ENCODE measurements at regions not wholly inside any gene's neighbourhood (a gene's known extent, or its start where the extent isn't known, plus 50 kb on each side); places are given as distances from the start of the nearest gene placed in this dataset.
A peak's percentile ranks its signal among the peaks of the same experiment; 100 is the strongest.

- no TSS peak for BruUV-seq (replicated peaks)
- SMC1A ChIA-PET (ENCODE audit: uncharacterized antibody, unreplicated experiment) = interaction anchor here (0.9 to 4.3 kb wide), 16 partner anchors 9 to 782 kb away, joined by 3 to 29 read pairs (median 3); no protein-coding TSS in a partner anchor
- Histone ChIP-seq H3K9ac (ENCODE audit: control insufficient read depth, insufficient read depth, low read length) (no peak overlapping the region), H4K20me1 (ENCODE audit: control insufficient read depth, insufficient read depth) (no peaks in the 10 kb centered on the region), H3K36me3 (ENCODE audit: control insufficient read depth in 2 of 2, insufficient read depth in 2 of 2, low read length in 1 of 2) (no peaks in the 10 kb centered on the region), H3K4me2 (ENCODE audit: control insufficient read depth, insufficient read depth) (no peak overlapping the region), H3K4me1 (ENCODE audit: control insufficient read depth, insufficient read depth, low read length) (peaks cover 10% of the 10 kb centered on the region; the same call in 1 of the 2 replicates), H3K9me3 (replicated peaks; ENCODE audit: control insufficient read depth, insufficient read depth, low read length) (peaks cover 3% of the 10 kb centered on the region; the same call in 2 of the 3 replicates), H3K27ac (ENCODE audit: control insufficient read depth, insufficient read depth) (peak overlapping the region; percentile 38; the same call in 1 of the 2 replicates), H2AFZ (ENCODE audit: control insufficient read depth, low read depth, low read length) (no peak overlapping the region), H3K27me3 (replicated peaks in 1 of 2; ENCODE audit: control insufficient read depth in 2 of 2, insufficient read depth in 2 of 2, low read length in 1 of 2) (no peaks in the 10 kb centered on the region), H3K79me2 (ENCODE audit: control insufficient read depth, insufficient read depth, low read length) (no peaks in the 10 kb centered on the region), H3K4me3 (no peak overlapping the region)
- FAIRE-seq = no peak
- POLR2A ChIA-PET = interaction anchor here (0.7 to 1.1 kb wide), 4 partner anchors 21 to 787 kb away, joined by 3 read pairs; no protein-coding TSS in a partner anchor
- peak; percentile 56 for DNase-seq (ENCODE audit: low read depth, low spot score)
- CTCF ChIA-PET = interaction anchor here (1.0 to 2.4 kb wide), 4 partner anchors 79 to 119 kb away, joined by 4 to 9 read pairs (median 6); no protein-coding TSS in a partner anchor
- intact Hi-C loops (cut with micrococcal nuclease; ENCODE audit: unreplicated experiment) (loop anchor here (5.0 to 10.0 kb wide), 2 partner anchors 116 to 1112 kb away; no protein-coding TSS in a partner anchor), in situ Hi-C loops (cut with MboI) (no loop called here)
- peak; percentile 86 for ATAC-seq
- WGBS (ENCODE audit: insufficient coverage, insufficient replicate concordance, low lambda C conversion rate, missing lambda C conversion rate) = 2% methylated on average over 3 of the region's 3 CpGs
- RAD21 ChIA-PET (ENCODE audit: unreplicated experiment) = interaction anchor here (1.0 to 1.8 kb wide), 7 partner anchors 11 to 782 kb away, joined by 3 to 5 read pairs (median 3); no protein-coding TSS in a partner anchor
- peak; percentile 74 for TF ChIP-seq ZNF687 (IDR thresholded peaks at IDR 0.05)
- TF ChIP-seq MEF2B (IDR thresholded peaks at IDR 0.05; ENCODE audit: partially characterized antibody, poor library complexity, severe bottlenecking) = peak; percentile 83
- peak; percentile 82 for TF ChIP-seq ATF7 (IDR thresholded peaks at IDR 0.05; ENCODE audit: low read depth)
- TF ChIP-seq NKRF (conservative IDR thresholded peaks at IDR 0.05) = peak; percentile 52; the same call in 1 of the 2 replicates
- no peak for TF ChIP-seq CBFB (IDR thresholded peaks at IDR 0.05; ENCODE audit: low read depth)
- peak; percentile 78; the same call in 1 of the 2 replicates for TF ChIP-seq DPF2 (IDR thresholded peaks at IDR 0.05)
- TF ChIP-seq EED (IDR thresholded peaks at IDR 0.05; ENCODE audit: low read depth) = peak; percentile 62; the same call in 1 of the 2 replicates
- TF ChIP-seq SUPT20H (IDR thresholded peaks at IDR 0.05; ENCODE audit: borderline replicate concordance, control insufficient read depth, low read depth, low read length) = no peak
- peak; percentile 88 for TF ChIP-seq IKZF1 (conservative IDR thresholded peaks at IDR 0.05)
- TF ChIP-seq NR2F1 (conservative IDR thresholded peaks at IDR 0.05) = peak; percentile 96
- TF ChIP-seq BACH1 (IDR thresholded peaks at IDR 0.05; ENCODE audit: borderline replicate concordance) = peak; percentile 49; the same call in 1 of the 2 replicates
- TF ChIP-seq MTA2 (IDR thresholded peaks at IDR 0.05; ENCODE audit: low read depth) = peak; percentile 98
- no peak for TF ChIP-seq PAX5 (IDR thresholded peaks at IDR 0.05; ENCODE audit: borderline replicate concordance, low read depth, low read length)
- no peak for TF ChIP-seq SIX5 (IDR thresholded peaks at IDR 0.05; ENCODE audit: low read depth, low read length, severe bottlenecking)
- TF ChIP-seq, protein P1, sequence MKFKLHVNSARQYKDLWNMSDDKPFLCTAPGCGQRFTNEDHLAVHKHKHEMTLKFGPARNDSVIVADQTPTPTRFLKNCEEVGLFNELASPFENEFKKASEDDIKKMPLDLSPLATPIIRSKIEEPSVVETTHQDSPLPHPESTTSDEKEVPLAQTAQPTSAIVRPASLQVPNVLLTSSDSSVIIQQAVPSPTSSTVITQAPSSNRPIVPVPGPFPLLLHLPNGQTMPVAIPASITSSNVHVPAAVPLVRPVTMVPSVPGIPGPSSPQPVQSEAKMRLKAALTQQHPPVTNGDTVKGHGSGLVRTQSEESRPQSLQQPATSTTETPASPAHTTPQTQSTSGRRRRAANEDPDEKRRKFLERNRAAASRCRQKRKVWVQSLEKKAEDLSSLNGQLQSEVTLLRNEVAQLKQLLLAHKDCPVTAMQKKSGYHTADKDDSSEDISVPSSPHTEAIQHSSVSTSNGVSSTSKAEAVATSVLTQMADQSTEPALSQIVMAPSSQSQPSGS (IDR thresholded peaks at IDR 0.05; ENCODE audit: low read length) = peak; percentile 57; the same call in 1 of the 2 replicates
- TF ChIP-seq EP300 (IDR thresholded peaks at IDR 0.05; ENCODE audit: borderline replicate concordance in 1 of 2, control insufficient read depth in 1 of 2, low read depth in 2 of 2, low read length in 2 of 2) = peak; percentile 35 to 70; a peak in 3 of 4 replicates
Observed at GRCh38 chr2:14306268-14306861, 326.2 kb upstream of the LRATD1 start.
